DND-41 (cell line): ENCODE measurements at regions not wholly inside any gene's neighbourhood (a gene's known extent, or its start where the extent isn't known, plus 50 kb on each side); places are given as distances from the start of the nearest gene placed in this dataset.

Experiments
- EZH2 ChIP-seq: IDR thresholded peaks from 3 replicates; pipeline ENCODE4 v1.6.1; 2012; ENCODE audit warnings: borderline replicate concordance, low read depth, mild to moderate bottlenecking, moderate library complexity, low read length, inconsistent platforms; ENCODE audit not compliant: severe bottlenecking
- TF ChIP-seq, protein P1 (sequence below): IDR thresholded peaks from 2 replicates; pipeline ENCODE4 v1.5.1; 2012; ENCODE audit warnings: borderline replicate concordance, low read length, moderate library complexity, mild to moderate bottlenecking; ENCODE audit not compliant: poor library complexity, severe bottlenecking; ENCODE audit errors: extremely low read depth

DNA sequence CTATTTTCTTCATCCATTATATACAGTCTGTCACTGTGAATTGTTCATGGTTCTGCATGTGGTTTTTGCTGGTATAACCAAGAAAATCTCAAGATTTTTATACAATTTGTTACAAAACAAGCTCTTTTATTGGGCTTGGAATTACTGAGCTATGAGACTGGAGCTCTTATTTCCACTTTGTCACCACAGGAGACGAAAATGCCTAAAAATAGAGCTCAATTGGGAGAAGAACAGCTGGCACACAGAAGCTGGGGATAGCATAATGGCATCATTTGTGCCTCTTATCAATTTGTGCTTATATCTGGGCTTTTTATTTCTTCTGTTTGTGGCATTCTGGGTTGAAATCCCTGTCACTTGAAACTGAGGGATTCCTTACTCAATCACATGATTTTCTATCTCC lies 219.1 kb downstream of the CALCRL start:
- TF ChIP-seq, protein P1, sequence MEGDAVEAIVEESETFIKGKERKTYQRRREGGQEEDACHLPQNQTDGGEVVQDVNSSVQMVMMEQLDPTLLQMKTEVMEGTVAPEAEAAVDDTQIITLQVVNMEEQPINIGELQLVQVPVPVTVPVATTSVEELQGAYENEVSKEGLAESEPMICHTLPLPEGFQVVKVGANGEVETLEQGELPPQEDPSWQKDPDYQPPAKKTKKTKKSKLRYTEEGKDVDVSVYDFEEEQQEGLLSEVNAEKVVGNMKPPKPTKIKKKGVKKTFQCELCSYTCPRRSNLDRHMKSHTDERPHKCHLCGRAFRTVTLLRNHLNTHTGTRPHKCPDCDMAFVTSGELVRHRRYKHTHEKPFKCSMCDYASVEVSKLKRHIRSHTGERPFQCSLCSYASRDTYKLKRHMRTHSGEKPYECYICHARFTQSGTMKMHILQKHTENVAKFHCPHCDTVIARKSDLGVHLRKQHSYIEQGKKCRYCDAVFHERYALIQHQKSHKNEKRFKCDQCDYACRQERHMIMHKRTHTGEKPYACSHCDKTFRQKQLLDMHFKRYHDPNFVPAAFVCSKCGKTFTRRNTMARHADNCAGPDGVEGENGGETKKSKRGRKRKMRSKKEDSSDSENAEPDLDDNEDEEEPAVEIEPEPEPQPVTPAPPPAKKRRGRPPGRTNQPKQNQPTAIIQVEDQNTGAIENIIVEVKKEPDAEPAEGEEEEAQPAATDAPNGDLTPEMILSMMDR, result no peak
- TF ChIP-seq EZH2, result no peak
